ENCODE measurements at regions not wholly inside any gene's neighbourhood (a gene's known extent, or its start where the extent isn't known, plus 50 kb on each side); places are given as distances from the start of the nearest gene placed in this dataset.
"Not testable (repeated sequence)": the region's sequence is repeated elsewhere in the genome, so short reads cannot be mapped to it uniquely, and the experiment has no call there.

DNA sequence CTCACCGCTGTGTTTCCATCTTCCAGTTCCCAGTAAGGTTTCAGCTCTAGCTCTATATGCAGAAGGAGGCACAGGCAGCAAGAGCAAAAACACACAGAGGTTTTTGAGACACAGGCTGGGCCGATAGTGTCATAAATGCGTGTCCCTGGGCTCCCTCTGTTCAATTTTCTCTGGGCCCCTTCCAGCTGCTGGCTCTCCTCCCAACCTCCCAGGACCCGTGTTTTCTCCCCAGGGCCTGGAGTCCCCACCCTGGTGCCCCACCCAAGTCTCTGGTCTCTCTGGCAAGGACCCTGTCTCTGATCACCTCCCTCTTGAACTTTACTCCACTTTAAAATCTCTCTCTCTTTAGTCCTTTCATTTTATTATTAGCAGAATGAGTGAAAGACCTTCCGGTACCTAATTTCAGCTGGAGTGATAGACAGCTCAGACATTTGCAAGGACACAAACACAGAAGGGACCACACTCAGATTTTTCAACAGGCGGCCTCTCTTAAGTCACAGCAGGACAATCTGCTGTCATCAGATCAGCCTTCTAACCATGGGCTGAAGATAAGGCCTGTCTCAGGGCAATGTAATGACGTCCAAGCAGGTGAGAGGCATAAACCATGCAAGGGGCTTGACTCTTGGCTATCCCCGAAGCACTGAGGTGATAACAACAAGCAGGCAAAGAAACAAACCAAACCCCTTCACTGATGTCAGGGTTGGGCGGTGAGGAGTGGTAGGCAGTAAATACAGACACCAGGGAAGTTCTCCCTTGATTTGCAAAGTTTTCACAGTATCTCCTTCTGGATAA is 190.0 kb upstream of the IRS2 start:
- DNase-seq, result no peak

DNA sequence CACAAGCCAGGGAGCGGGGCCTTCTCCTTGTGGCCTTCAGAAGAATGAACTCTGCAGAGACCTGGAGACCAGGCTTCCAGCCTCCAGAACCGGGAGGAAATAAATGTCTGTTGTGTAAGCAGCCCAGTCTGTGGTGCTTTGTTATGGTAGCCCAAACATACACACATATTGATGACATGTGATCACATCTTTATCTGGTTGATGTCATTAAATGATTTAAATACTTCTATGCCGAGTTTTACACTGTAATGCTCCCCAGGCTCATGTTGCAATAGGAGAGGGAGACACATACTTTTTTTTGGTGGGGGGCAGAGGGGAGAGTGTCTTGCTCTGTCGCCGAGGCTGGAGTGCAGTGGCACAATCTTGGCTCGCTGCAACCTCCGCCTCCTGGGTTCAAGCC is 188.0 kb upstream of the IRS2 start:
- no peak for DNase-seq

DNA sequence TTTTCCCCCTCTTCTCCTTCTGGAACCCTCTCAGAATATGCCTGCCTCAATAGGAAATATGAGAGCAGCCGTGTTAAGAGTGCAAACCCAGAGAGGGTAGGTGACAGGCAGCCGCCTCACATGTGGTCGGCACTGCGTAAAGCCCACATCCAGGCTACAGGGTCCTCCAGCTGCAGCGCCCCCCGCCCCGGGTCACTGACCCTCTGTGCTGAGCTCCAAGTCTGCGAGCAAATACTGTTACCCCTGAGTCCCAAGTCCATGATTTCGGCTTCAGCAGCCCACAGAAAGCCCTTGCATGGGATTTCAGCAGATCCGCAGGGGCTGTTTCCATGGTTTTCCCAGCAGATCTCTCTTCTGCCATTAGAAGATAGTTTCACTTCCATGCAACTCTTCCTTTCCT is 186.9 kb upstream of the IRS2 start:
- DNase-seq, result no peak

DNA sequence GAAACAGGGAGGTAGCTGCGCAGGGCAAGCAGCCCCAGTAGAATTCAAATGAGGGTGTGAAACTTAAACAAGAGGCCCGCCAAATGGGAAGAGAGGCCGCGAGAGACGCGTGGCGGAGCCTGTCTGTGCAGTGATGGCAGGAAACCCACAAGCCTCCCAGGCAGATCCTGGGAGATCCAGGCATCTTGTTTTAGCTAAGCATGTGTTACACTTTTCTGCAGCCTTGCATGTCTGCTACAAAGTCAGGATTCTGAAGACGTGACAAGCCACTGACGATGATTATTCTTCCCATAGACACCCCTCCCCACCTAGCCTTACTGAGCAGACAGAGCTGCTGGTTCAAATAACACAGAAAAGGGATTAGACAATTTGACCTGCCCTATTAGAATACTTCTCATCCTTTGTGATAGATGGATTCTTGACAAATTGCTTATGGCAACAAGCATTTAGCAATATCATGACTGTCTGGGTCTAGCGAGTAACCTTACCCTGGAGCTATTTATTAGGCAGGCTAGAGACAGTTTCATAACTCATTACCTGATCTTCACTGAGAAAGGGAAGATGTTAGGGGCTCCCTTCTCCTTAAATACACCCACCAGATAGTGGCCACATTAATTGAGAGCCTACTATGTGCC is 185.2 kb upstream of the IRS2 start:
- no peak for DNase-seq

DNA sequence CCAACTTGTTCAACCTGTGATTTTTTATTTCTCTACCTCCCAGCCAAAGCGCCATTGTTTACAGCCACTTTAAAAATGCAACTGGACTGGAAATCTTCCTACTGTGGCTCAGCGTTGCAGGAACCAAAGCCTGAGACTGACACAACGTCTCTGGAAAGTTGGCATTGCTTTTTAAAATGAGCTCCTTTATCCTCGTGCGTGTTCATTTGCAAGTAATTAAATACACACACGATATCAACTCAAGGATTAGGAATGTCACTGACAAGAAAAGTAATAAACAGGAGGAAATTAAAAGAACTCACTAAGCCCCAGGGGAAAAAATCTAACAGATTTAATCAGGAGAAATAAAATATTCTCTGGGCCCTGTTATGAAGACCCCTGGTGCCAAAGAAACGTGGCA is 184.6 kb upstream of the IRS2 start:
- DNase-seq, result no peak

DNA sequence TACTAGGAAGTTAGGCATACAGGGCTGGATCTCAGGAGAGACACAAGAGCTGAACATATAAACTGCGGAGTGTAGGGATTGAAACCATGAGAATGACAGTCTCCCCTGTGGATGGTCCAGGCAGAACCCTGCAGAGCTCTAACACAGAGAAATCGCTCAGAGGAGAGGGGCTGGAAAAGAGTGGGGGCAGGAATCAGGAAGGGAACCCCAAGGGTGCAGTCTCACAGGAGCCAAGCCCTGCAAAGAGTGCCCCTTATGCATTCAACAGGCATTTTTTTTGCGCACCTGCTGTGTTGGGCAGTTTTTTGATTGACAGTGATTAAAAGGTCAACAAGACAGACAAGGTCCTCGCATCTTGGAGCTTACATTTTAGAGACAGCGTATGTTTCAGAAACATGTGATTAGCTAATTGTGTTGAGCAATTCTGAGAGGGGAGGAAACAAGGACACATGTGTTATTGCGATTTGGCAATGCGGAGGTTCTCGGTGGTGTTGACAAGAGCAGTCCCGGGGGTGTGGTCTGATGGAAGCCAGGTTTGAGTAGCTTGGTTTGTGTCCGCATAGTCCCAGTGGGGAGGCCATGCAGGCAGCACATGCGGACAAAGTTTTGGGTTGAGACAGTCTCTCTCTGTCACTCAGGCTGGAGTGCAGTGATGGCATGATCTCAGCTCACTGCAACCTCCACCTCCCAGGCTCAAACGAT is 182.6 kb upstream of the IRS2 start:
- no peak for DNase-seq

DNA sequence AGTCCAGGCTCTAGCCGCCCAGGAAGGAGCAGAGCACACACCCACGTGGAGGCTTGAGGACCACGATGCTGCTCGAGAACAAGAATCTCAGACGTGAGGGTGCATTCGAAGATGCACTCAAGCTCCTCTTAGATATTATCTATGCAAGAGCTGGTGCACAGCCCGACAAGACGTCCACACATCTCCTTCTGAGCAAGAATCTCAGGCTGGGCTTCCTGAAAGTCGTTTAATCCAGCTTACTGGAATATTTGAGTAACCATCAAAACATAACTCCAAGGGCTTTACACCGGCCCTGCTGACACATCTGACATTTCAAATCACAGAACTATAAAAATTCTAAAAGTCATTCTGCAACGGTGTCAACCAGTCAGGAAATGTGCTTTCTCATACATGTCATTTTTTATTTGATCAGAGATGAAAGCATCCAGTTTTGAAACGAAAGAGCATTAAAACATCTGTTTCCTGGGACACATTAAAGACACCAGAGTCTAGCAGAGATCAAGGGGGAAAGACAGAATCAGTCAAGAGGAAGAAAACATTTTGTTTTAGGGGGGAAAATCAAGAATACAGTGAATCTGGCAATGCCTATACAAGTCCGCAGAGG is 177.7 kb upstream of the IRS2 start:
- DNase-seq, result no peak

DNA sequence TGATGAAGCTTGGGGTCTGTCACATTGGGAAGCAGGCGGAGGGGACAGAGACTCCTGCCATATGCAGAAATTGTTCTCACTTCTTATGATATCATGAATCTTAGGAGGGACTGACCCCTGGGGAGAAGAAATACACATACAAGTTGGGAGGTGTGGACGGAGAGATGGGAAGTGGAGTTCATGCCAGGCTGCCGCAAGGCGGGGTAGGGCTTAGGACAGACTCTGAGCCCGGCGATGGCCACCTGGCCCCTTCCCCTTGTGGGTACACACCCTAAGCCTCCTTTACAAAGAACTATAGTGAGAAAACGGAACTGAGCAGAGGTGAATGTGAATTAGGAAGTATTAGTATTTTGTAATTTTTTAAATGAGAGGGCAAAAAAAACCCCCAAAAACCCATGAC is 177.0 kb upstream of the IRS2 start:
- DNase-seq, result no peak

DNA sequence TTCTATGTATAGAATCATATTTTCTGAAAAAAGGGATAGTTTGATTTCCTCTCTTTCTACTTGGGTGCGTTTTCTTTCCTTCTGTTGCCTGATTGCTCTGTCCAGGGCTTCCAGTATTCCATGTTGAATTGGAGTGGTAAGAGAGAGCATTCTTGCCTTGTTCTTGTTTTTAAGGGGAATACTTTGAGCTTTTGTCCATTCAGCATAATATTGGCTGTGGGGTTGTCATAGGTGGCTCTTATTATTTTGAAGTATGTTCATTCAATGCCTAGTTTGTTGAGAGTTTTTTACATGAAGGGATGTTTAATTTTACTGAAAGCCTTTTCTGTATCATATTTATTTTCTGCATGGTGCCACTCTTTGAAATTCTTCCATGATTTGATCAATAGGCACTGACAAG is 173.5 kb upstream of the IRS2 start:
- DNase-seq, result no peak

DNA sequence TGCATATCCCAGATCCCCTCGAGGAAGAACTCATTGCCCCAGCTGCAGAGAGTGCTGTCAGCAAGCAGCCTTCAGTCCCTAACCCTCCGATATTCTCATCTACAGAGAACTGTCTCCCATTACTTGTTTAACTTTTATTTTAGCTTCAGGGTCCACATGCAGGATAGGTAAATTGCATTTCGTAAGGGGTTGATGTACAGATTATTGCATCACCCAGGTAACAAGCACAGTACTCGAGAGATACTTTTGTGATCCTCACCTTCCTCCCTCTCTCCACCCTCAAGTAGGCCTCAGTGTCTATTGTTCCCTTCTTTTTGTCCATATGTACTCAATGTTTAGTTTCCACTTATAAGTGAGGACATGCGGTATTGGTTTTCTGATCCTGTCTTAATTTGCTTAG is 171.5 kb upstream of the IRS2 start:
- no peak for DNase-seq

DNA sequence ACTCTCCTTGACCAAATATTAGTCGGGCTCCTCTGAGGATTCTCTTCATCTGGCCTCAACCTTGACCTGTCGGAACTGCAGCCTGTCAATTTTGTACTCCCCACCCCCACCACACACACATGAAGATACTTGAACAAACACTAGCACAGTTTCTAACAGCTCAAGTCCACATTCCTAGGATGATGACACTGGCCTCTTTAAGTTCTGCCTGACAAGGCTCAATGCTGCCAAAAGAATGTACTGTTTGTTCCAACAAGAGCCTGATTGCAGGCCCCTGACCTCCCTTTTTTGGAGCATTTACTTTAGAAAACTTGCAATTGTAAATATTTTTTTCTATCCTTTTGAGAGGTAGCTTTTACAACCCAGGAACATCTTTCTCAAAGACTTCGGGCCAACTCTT is 169.2 kb upstream of the IRS2 start:
- DNase-seq, result no peak

DNA sequence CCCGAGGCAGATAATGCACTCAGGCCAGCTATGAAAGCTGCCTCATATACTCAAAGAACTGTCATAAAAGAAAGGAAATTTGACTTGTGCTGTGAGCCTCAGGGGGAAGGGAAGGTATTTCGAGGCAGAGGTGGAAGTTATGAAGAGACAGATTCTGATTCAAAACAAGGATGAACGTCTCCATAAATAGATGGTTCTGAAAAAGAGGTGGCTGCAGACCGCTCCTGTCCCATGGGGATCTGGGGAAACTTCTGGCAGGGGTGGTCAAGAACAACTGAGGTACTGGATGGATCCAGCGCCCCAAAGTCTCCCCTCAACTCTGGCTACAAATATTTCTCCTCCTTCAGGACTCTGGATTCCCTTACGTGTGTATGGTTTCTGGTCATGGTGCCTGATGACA is 168.1 kb upstream of the IRS2 start:
- DNase-seq, result no peak

DNA sequence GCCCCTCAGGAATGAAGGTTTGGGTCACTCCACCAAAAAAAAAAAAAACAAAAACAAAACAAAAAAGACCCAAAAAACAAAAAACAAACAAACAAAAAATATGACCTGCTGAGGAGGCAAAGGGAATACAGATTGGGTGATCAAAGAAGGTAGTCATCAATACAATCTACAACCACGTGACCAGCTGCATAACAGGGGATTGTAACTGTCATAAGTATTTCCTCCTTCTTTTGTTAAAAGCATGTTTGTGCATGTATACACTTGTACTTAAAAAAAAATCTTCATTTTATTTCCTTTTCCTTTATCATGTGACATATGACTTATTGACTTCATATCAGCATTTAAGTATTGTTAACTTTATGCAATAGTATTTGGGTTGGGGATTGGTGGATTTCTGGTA is 165.1 kb upstream of the IRS2 start:
- no peak for DNase-seq

DNA sequence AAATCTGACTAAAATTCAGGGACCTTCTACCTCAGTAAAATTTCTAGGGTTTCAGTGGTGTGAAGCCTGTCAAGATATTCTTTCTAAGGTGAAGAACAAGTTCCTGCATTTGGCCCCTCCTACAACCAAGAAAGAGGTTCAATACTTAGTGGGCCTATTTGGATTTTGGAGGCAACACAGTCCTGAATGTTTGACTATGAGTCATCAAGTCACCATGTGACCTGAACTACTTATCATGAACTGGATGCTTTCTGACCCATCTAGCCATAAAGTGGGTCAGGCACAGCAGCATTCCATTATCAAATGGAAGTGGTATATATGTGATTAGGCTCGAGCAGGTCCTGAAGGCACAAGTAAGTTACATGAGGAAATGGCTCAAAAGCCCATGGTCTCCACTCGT is 163.0 kb upstream of the IRS2 start:
- no peak for DNase-seq

DNA sequence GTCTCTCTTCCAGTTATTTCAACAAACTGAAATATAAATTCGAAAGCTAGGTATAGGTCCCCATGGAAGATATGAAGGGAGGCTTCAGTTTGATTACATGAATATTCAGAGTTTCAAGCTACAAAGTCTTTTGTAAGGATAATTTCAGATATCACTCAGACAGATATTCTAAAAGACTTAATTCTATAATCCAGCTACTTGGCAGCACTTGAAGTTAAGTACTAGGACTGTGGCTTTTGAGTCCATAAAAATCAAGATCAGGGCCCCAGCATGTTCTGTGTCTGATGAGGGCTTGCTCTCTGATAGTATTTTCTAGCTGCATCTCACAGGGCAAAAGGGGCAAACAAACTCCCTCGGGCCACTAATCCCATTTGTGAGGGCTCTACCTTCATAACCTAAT is 160.6 kb upstream of the IRS2 start:
- DNase-seq, result no peak

DNA sequence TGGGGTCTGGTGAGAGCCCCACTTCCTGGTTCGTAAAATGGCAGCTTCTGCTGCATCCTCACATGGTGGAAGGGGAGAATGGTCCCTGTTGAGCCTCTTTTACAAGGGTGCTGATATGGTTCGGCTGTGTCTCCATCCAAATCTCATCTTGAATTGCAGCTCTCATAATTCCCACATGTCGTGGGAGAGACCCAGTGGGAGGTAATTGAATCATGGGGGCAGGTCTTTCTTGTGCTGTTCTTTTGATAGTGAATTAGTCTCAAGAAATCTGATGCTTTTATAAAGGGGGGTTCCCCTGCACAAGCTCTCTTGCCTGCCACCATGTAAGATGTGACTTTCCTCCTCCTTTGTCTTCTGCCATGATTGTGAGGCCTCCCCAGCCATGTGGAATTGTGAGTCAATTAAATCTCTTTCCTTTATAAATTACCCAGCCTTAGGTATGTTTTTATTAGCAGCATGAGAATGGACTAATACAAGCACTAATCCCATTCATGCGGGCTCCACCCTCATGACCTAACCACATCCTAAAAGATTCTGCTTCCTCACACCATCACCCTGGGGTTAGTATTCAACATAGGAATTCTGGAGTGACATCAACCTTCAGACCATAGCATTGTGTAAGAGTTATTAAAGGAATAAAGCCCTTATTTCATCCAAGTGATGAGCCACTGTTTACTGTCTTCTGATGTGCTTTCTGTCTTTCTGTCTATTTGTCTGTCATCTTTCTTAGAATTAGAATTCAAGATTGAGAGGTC is 159.0 kb upstream of the IRS2 start:
- no peak for DNase-seq

DNA sequence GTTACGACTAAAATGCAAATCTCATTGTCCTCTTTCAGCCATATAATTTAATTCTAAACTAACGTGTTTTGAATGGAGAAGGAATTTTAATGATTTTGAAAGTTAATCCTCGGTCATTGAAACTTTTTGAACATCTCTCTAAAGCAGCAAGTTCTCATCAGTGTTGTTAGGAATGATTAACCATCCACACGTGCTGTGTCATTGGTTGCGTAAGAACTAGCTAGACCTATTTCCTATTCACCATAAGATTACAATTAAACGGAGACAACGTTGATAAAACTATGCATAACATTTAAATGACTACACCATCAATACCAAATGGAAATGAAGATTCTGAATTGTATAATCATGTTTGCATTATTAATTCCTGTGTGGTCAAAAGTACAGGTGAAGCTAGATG is 155.6 kb upstream of the IRS2 start:
- DNase-seq, result no peak

DNA sequence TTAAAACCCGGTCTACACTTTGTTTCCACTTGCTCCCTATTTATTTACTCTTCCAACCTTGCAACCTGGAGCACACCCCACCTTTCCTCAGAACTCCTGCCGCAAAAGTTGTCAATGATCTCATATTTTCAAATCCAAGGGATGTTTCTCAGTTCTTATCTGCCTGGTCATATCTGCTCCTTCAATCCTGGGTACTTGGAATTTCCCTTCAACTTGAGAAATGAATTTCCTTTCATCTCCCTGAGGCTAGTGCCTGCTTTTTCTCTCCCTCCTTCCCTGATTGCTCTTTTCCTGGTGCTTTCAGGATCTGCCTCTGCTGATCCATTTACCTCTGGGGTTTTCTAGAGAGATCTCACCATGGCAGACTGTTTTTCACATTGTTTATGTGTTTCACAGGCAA is 154.8 kb upstream of the IRS2 start:
- no peak for DNase-seq

DNA sequence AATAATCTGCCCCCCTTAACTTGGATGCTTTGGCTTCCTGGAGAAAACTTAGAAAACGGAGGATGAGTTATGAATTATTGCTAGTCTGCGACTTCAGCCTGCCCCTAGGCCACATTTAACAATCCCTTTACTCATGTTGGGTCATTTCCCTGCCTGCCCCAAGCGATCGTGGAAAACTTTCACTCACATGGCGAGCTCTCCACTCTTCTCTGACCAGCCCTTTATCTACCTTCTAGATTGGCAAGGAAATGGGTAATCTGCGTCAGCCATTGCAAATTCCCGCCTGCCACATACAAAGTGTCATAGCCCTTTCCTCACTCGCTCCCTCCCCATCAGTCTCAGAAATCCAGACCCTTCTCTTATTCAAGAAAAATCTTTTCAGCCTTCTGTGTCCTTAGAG is 154.3 kb upstream of the IRS2 start:
- DNase-seq, result no peak

DNA sequence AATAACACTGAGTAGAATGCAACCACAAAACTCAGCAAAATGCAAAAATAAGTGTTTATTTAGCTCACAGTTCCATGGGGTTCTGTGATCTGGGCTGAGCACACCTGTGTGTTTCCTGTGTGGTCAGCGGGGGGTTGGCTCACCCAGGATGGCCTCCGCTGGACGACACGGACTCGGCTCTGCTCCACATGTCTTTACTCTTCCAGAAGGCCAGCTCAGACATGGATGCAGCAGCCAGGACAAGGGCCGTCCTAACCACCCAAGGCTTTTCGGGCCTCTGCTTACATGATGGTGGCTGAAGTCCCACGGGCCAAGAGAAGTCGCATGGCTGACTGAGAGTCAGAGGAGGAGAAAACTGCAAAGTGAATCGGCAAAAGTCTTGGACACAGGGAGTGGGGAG is 153.5 kb upstream of the IRS2 start:
- DNase-seq, result no peak

DNA sequence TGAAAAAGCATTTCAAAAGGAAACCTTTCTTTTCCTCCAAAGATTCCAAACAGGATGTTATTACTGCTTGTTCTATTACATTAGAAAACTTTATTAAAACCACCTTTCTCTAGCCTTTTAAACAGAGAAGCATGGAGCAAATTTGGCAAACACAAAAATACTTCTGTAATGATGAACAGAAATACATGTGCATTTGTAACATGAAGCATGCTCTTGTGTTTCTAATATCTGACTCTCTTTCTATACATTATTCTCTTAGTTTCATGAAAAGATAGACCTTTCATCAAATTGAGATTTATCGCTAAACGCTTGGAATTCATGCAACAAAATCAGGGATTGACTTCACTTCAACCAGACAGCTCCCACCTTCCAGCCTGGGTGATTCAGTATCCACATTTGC is 152.8 kb upstream of the IRS2 start:
- DNase-seq, result no peak

DNA sequence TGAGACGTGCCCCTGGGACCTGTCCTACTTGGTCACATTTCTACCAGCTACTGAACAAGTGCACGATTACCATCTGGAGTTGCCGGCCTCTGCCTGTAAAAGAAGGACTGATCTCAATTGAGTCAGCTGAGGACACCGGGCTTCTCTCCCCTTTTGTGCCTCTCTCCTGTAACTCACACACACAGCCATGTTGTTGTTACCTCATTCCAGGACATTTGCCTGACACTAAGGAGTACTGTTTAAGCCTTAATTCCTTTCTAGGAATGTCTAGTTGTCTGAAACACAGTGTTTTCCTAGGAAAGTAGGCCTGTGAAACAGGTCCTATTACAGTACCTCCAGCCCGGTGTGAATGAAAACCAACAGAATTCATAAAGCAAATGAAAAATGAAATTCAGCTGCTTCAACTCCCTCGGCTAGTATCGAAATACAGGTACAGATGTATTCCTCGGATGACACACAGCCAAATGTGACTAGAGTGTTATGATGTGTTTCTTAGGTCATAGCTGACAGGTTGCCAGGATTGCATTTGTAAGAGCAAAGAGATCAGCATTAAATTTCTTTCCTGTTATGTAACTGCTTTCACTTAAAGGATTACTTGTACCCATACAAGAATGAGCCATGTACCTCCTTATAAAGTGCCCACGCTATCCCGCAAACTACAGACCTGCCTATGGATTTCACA is 152.0 kb upstream of the IRS2 start:
- no peak for DNase-seq

DNA sequence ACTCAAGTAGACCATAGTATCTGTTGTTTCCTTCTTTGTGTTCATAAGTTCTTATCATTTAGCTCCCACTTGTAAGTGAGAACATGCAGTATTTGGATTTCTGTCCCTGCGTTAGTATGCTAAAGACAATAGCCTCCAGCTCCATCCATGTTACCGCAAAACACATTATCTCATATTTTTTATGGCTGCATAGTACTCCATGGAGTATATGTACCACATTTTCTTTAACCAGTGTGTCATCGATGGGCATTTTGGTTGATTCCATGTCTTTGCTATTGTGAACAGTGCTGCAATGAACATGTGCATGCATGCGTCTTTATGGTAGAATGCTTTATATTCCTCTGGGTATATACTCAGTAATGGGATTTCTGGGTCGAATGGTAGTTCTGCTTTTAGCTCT is 148.1 kb upstream of the IRS2 start:
- not testable (repeated sequence) for DNase-seq

Measured in stimulated activated CD4-positive, alpha-beta T cell treated with anti-CD3 and anti-CD28 coated beads, Interleukin-2, amount 100 ng/mL, for 24 hours (primary cell).